AG04450 (cell line): ENCODE measurements at regions not wholly inside any gene's neighbourhood (a gene's known extent, or its start where the extent isn't known, plus 50 kb on each side); places are given as distances from the start of the nearest gene placed in this dataset.
"Not testable (repeated sequence)": the region's sequence is repeated elsewhere in the genome, so short reads cannot be mapped to it uniquely, and the experiment has no call there.

Experiments used
- CTCF ChIA-PET: fragments of 300-600, 350-600 bp; formaldehyde crosslinking; extraction: SDS; loops from one replicate; lab custom pipeline; 2022; ENCODE audit warnings: antibody characterized with exemption, inconsistent platforms; lab: Charles Lee
- POLR2A ChIA-PET: fragments of 350-600 bp; formaldehyde crosslinking; extraction: SDS; loops from one replicate; lab custom pipeline; 2021; ENCODE audit warnings: antibody characterized with exemption, inconsistent platforms; lab: Yijun Ruan, JAX
- DNase-seq: peaks from one replicate; pipeline ENCODE4 v3.0.0-alpha.2; 2011; ENCODE audit warnings: low read depth, low spot score
- H3K27ac ChIP-seq: one replicate; pipeline ENCODE4 v1.5.1; 2012; ENCODE audit warnings: low read depth, low read length, control low read depth
- H3K27me3 ChIP-seq: one replicate; pipeline ENCODE4 v1.6.0; 2012; ENCODE audit warnings: low read length; ENCODE audit not compliant: control insufficient read depth, insufficient read depth
- H3K4me3 ChIP-seq: 2 replicates; pipeline ENCODE4 v1.5.1; 2011; ENCODE audit warnings: mild to moderate bottlenecking, low read depth, low read length, control low read depth
- H3K9me3 ChIP-seq: 2 replicates; pipeline ENCODE4 v1.5.1; 2012; ENCODE audit warnings: low read length; ENCODE audit not compliant: control insufficient read depth, insufficient read depth
- TF ChIP-seq, protein P1 (sequence below): IDR thresholded peaks from 2 replicates; pipeline ENCODE4 v1.5.1; 2011; ENCODE audit warnings: low read depth, low read length, control low read depth, inconsistent platforms

DNA sequence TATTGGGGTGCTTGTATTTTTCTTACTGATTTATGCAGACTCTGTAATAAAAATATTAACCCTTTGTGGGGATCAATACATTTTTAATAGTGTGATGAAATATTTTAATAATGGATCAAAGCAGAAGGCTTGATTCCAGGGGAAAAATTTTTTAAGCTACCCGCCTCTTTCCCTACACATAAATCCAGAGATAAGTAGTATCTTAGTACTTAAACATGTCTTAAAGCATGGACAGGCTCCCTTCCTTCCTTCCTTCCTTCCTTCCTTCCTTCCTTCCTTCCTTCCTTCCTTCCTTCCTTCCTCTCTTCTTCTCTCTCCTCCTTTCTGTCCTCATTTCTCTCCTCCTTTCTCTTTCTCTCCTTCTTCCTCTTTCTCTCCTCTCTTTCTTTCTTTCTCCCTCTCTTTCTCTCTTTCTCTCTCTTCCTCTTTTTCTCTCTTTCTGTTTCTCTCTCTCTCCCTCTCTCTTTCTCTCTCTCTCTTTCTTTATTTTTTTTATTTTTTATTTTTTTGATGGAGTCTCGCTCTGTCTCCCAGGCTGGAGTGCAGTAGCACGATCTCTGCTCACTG lies 78.0 kb upstream of the SPRY4 start:
- no peak for DNase-seq
- Histone ChIP-seq H3K4me3 (no peak overlapping the region), H3K27ac (no peak overlapping the region), H3K27me3 (no peaks in the 10 kb centered on the region), H3K9me3 (no peaks in the 10 kb centered on the region)
- ChIA-PET CTCF (interaction anchor here (0.6 kb wide), 1 partner anchor 9 kb away, joined by 6 read pairs; no protein-coding TSS in a partner anchor), POLR2A (interaction anchor here (0.7 kb wide), 1 partner anchor 418 kb away, joined by 3 read pairs; no protein-coding TSS in a partner anchor)
- TF ChIP-seq, protein P1, sequence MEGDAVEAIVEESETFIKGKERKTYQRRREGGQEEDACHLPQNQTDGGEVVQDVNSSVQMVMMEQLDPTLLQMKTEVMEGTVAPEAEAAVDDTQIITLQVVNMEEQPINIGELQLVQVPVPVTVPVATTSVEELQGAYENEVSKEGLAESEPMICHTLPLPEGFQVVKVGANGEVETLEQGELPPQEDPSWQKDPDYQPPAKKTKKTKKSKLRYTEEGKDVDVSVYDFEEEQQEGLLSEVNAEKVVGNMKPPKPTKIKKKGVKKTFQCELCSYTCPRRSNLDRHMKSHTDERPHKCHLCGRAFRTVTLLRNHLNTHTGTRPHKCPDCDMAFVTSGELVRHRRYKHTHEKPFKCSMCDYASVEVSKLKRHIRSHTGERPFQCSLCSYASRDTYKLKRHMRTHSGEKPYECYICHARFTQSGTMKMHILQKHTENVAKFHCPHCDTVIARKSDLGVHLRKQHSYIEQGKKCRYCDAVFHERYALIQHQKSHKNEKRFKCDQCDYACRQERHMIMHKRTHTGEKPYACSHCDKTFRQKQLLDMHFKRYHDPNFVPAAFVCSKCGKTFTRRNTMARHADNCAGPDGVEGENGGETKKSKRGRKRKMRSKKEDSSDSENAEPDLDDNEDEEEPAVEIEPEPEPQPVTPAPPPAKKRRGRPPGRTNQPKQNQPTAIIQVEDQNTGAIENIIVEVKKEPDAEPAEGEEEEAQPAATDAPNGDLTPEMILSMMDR, result no peak

DNA sequence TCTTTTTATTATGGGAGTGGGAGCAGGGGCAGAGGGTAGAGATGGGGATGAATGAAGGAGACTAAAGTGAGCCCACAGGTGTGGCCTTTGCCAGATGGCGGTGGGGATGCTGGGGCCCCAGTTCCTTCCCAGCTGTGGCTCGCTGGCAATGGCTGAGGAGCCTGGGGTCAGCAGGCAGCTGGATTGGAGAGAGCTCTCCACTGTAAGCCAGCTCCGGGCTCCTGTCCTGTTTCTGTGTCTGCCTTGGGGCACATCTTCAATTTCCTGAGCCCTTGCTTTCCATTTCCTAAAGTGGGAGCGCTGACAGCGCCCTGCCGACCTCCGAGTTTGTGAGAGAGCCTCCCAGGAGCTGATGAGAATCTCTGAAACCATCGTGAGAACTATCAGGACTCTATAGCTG lies 75.6 kb upstream of the SPRY4 start:
- Histone ChIP-seq H3K27me3 (no peaks in the 10 kb centered on the region), H3K9me3 (peaks cover 9% of the 10 kb centered on the region), H3K4me3 (no peak overlapping the region), H3K27ac (no peak overlapping the region)
- TF ChIP-seq, protein P1, result no peak
- POLR2A ChIA-PET, result no interaction called here
- CTCF ChIA-PET, result no interaction called here
- no peak for DNase-seq

DNA sequence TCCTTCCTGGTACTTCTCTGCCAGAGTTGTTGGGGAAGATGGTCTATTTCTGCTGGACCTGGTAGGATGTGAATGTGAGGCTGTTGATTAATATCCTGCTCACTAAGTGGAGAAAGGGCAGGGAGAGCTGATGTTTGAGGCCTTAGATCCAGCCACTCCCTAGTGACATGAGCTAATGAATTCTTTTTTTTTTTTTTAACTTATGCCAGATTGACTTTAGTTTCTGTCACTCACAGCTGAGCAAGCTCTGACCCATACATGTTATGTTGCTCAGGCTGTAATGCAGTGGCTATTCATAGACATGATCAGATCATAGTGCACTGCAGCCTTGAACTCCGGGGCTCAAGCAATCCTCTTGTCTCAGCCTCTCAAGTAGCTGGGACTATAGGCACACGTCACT lies 75.1 kb upstream of the SPRY4 start:
- CTCF ChIA-PET, result interaction anchor here (0.8 kb wide), 1 partner anchor 439 kb away, joined by 3 read pairs; no protein-coding TSS in a partner anchor
- Histone ChIP-seq H3K9me3 (peaks cover 9% of the 10 kb centered on the region), H3K4me3 (no peak overlapping the region), H3K27me3 (no peaks in the 10 kb centered on the region), H3K27ac (no peak overlapping the region)
- POLR2A ChIA-PET, result interaction anchor here (0.6 kb wide), 1 partner anchor 44 kb away, joined by 5 read pairs; no protein-coding TSS in a partner anchor
- DNase-seq, result no peak
- TF ChIP-seq, protein P1, result no peak

DNA sequence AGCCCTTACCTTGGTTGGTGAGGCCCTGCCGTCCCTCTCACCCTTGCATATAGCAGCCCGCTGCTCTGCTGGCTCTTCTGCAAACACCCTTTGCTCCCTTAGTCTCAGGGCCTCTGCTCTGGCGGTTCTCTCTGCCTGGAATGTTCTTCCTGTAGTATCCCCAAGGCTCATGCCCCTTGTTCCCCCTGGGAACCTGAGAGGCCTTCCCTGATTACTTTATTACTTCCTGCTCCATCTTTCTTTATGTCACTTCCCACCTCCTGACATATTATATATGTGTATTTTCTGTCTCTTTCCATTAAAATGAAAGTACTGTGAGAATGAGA lies 73.9 kb upstream of the SPRY4 start:
- POLR2A ChIA-PET, result interaction anchor here (0.6 kb wide), 1 partner anchor 12 kb away, joined by 4 read pairs; no protein-coding TSS in a partner anchor
- Histone ChIP-seq H3K27ac (no peak overlapping the region), H3K9me3 (peaks cover 9% of the 10 kb centered on the region), H3K27me3 (no peaks in the 10 kb centered on the region), H3K4me3 (no peak overlapping the region)
- no peak for DNase-seq
- CTCF ChIA-PET, result no interaction called here
- TF ChIP-seq, protein P1, result no peak

DNA sequence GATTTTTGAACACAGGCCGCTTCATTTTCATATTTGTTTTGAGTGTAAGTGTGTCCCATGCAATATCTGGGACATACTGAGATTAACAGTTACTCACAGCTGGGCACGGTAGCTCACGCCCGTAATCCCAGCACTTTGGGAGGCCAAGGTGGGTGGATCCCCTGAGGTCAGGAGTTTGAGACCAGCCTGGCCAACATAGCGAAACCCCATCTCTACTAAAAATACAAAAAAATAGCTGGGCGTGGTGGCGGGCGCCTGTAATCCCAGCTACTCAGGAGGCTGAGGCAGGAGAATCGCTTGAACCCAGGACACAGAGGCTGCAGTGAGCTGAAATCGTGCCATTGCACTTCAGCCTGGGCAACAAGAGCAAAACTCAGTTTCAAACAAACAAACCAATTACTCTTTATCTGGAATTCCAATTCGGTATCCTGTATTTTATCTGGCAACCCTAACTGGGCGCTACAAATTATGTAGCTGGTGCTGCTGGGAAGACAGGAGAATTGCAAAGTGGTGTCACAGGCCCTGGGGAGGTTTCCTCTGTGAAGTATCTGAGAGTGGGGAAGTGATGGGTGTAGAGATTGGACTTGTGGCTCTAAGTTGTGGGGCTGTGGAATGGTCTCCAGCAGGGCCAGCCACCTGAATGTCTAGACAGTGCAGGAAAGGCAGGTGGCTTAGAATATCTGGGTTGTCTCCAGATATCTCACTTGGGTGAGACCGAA lies 73.3 kb upstream of the SPRY4 start:
- DNase-seq, H3K9me3 ChIP-seq, H3K27ac ChIP-seq, CTCF ChIA-PET, H3K4me3 ChIP-seq, H3K27me3 ChIP-seq: not testable (repeated sequence)
- POLR2A ChIA-PET, result interaction anchor here (0.6 kb wide), 1 partner anchor 13 kb away, joined by 4 read pairs; no protein-coding TSS in a partner anchor
